GM04503 (cell line): ENCODE measurements at regions not wholly inside any gene's neighbourhood (a gene's known extent, or its start where the extent isn't known, plus 50 kb on each side); places are given as distances from the start of the nearest gene placed in this dataset.

Experiments
- DNase-seq: peaks from one replicate; pipeline ENCODE4 v3.0.0-alpha.2; 2012; ENCODE audit warnings: low read depth

GRCh38 chr13:85379991-85380390, 419.2 kb downstream of the SLITRK6 start:
- no peak for DNase-seq

GRCh38 chr13:85379433-85379832, 419.8 kb downstream of the SLITRK6 start:
- no peak for DNase-seq

- no peak for DNase-seq
Observed at GRCh38 chr13:85377783-85378182, 421.4 kb downstream of the SLITRK6 start.

GRCh38 chr13:85373322-85373721, 425.9 kb downstream of the SLITRK6 start:
- DNase-seq = no peak

- no peak for DNase-seq
Observed at GRCh38 chr13:85371254-85371653, 428.0 kb downstream of the SLITRK6 start.

- DNase-seq = no peak
Observed at GRCh38 chr13:85368686-85369085, 430.5 kb downstream of the SLITRK6 start.

- DNase-seq = no peak
Observed at GRCh38 chr13:85367887-85368286, 431.3 kb downstream of the SLITRK6 start.

GRCh38 chr13:85366759-85367417, 432.3 kb downstream of the SLITRK6 start:
- no peak for DNase-seq

- DNase-seq = no peak
Observed at GRCh38 chr13:85363504-85363903, 435.7 kb downstream of the SLITRK6 start.

- no peak for DNase-seq
Observed at GRCh38 chr13:85362980-85363379, 436.2 kb downstream of the SLITRK6 start.

- DNase-seq = no peak
Observed at GRCh38 chr13:85347251-85347650, 452.0 kb downstream of the SLITRK6 start.

GRCh38 chr13:85334187-85334586, 465.0 kb downstream of the SLITRK6 start:
- DNase-seq = no peak

- DNase-seq = no peak
Observed at GRCh38 chr13:85333506-85334020, 465.7 kb downstream of the SLITRK6 start.

GRCh38 chr13:85332615-85333014, 466.6 kb downstream of the SLITRK6 start:
- DNase-seq = no peak

- no peak for DNase-seq
Observed at GRCh38 chr13:85321734-85322133, 477.5 kb downstream of the SLITRK6 start.

- DNase-seq = no peak
Observed at GRCh38 chr13:85317781-85318180, 481.4 kb downstream of the SLITRK6 start.

- no peak for DNase-seq
Observed at GRCh38 chr13:85316506-85317025, 482.7 kb downstream of the SLITRK6 start.

- DNase-seq = no peak
Observed at GRCh38 chr13:85314686-85315085, 484.5 kb downstream of the SLITRK6 start.

GRCh38 chr13:85313761-85314503, 485.3 kb downstream of the SLITRK6 start:
- DNase-seq = peak; percentile 3

GRCh38 chr13:85312071-85312470, 487.1 kb downstream of the SLITRK6 start:
- no peak for DNase-seq

- no peak for DNase-seq
Observed at GRCh38 chr13:85303630-85304029, 495.6 kb downstream of the SLITRK6 start.

GRCh38 chr13:85298387-85298924, 500.8 kb downstream of the SLITRK6 start:
- DNase-seq = no peak

- no peak for DNase-seq
Observed at GRCh38 chr13:85288698-85289097, 510.5 kb downstream of the SLITRK6 start.
